ENCODE measurements at regions not wholly inside any gene's neighbourhood (a gene's known extent, or its start where the extent isn't known, plus 50 kb on each side); places are given as distances from the start of the nearest gene placed in this dataset.

GRCh38 chr2:217220228-217221013 is 360.6 kb upstream of the TNP1 start:
- H3K27ac ChIP-seq (ENCODE audit: low read depth in 2 of 2, low read length in 1 of 2): no peak overlapping the region
- no peaks in the 10 kb centered on the region for H3K9me3 ChIP-seq
- no peak overlapping the region for H3K4me3 ChIP-seq (ENCODE audit: low read depth in 2 of 2, low read length in 1 of 2)
- H2AFZ ChIP-seq (ENCODE audit: low read depth): no peak overlapping the region
- 94% methylated on average over 5 of the region's 5 CpGs for WGBS (ENCODE audit: low lambda C conversion rate)
- DNase-seq: no peak
- no peaks in the 10 kb centered on the region for H3K9me2 ChIP-seq
- H3K79me2 ChIP-seq (ENCODE audit: insufficient read depth): no peaks in the 10 kb centered on the region
- peaks cover 0 to 23% of the 10 kb centered on the region in 2 experiments; a peak in 3 of 4 replicates for H3K4me1 ChIP-seq (ENCODE audit: control insufficient read depth in 1 of 2, insufficient read depth in 2 of 2, low read depth in 1 of 2, low read length in 1 of 2)
- CTCF ChIA-PET: no interaction called here
- POLR2A ChIA-PET: no interaction called here
- no peaks in the 10 kb centered on the region for H3K27me3 ChIP-seq (ENCODE audit: insufficient read depth)
- H3K36me3 ChIP-seq (replicated peaks in 1 of 2; ENCODE audit: control insufficient read depth in 1 of 2, insufficient read depth in 2 of 2, low read length in 1 of 2): no peaks in the 10 kb centered on the region
- H3K9ac ChIP-seq: no peak overlapping the region
- peaks cover 17% of the 10 kb centered on the region for H3F3A ChIP-seq (replicated peaks; ENCODE audit: insufficient read depth)
- H4K20me1 ChIP-seq (ENCODE audit: insufficient read depth): no peaks in the 10 kb centered on the region
- no peak for TF ChIP-seq JUND (IDR thresholded peaks at IDR 0.05)
- H3K4me2 ChIP-seq: no peak overlapping the region

- no peaks in the 10 kb centered on the region for H3K79me2 ChIP-seq (ENCODE audit: insufficient read depth)
- H3K27me3 ChIP-seq (ENCODE audit: insufficient read depth): no peaks in the 10 kb centered on the region
- no peaks in the 10 kb centered on the region for H3K9me2 ChIP-seq
- H2AFZ ChIP-seq (ENCODE audit: low read depth): peak overlapping the region; percentile 39; the same call in 1 of the 2 replicates
- WGBS (ENCODE audit: low lambda C conversion rate): 79% methylated on average over 2 of the region's 2 CpGs
- peaks cover 17% of the 10 kb centered on the region for H3F3A ChIP-seq (replicated peaks; ENCODE audit: insufficient read depth)
- no peak for DNase-seq
- peaks cover 0 to 19% of the 10 kb centered on the region in 2 experiments; a peak in 2 of 4 replicates for H3K4me1 ChIP-seq (ENCODE audit: control insufficient read depth in 1 of 2, insufficient read depth in 2 of 2, low read depth in 1 of 2, low read length in 1 of 2)
- ChIA-PET POLR2A (interaction anchor here (0.6 kb wide), 1 partner anchor 9 kb away, joined by 7 read pairs; no protein-coding TSS in a partner anchor), CTCF (interaction anchor here (1.0 kb wide), 1 partner anchor 292 kb away, joined by 3 read pairs; no protein-coding TSS in a partner anchor)
- no peaks in the 10 kb centered on the region for H3K36me3 ChIP-seq (replicated peaks in 1 of 2; ENCODE audit: control insufficient read depth in 1 of 2, insufficient read depth in 2 of 2, low read length in 1 of 2)
- no peaks in the 10 kb centered on the region for H4K20me1 ChIP-seq (ENCODE audit: insufficient read depth)
- no peak overlapping the region for H3K27ac ChIP-seq (ENCODE audit: low read depth in 2 of 2, low read length in 1 of 2)
- H3K9ac ChIP-seq: no peak overlapping the region
- no peak overlapping the region for H3K4me2 ChIP-seq
- H3K4me3 ChIP-seq (ENCODE audit: low read depth in 2 of 2, low read length in 1 of 2): no peak overlapping the region
- H3K9me3 ChIP-seq: no peaks in the 10 kb centered on the region
- TF ChIP-seq SMC3 (IDR thresholded peaks at IDR 0.05; ENCODE audit: low read depth, low read length) (no peak), EZH2phosphoT487 (IDR thresholded peaks at IDR 0.05; ENCODE audit: borderline replicate concordance, low read depth) (no peak), RCOR1 (IDR thresholded peaks at IDR 0.05; ENCODE audit: low read length) (no peak), NRF1 (IDR thresholded peaks at IDR 0.05; ENCODE audit: low read depth, low read length) (no peak), RFX5 (IDR thresholded peaks at IDR 0.05; ENCODE audit: low read length) (no peak), SIN3A (IDR thresholded peaks at IDR 0.05; ENCODE audit: borderline replicate concordance, low read depth, low read length) (no peak), TEAD4 (IDR thresholded peaks at IDR 0.05; ENCODE audit: borderline replicate concordance, insufficient read depth) (no peak), TAF1 (IDR thresholded peaks at IDR 0.05; ENCODE audit: borderline replicate concordance, low read depth, low read length) (no peak), USF1 (IDR thresholded peaks at IDR 0.05; ENCODE audit: borderline replicate concordance, low read depth) (no peak), NFIC (IDR thresholded peaks at IDR 0.05; ENCODE audit: borderline replicate concordance) (no peak), PBX3 (IDR thresholded peaks at IDR 0.05) (no peak), RXRA (IDR thresholded peaks at IDR 0.05; ENCODE audit: borderline replicate concordance, low read depth) (no peak), REST (IDR thresholded peaks at IDR 0.05; ENCODE audit: low read depth, low read length) (no peak), ZBTB33 (IDR thresholded peaks at IDR 0.05; ENCODE audit: borderline replicate concordance, low read depth) (no peak), USF2 (IDR thresholded peaks at IDR 0.05; ENCODE audit: borderline replicate concordance, low read depth, low read length) (no peak), EP300 (IDR thresholded peaks at IDR 0.05; ENCODE audit: borderline replicate concordance in 1 of 2, low read depth in 1 of 2, low read length in 1 of 2) (no peak)
Observed at GRCh38 chr2:217219164-217219520, 359.3 kb upstream of the TNP1 start.
